DOHH2 (cell line): ENCODE measurements at regions not wholly inside any gene's neighbourhood (a gene's known extent, or its start where the extent isn't known, plus 50 kb on each side); places are given as distances from the start of the nearest gene placed in this dataset.

Experiments used
- CTCF ChIP-seq: fragments of 200-600 bp; sonication (generic); IDR thresholded peaks from one replicate; pipeline ENCODE4 v1.5.1; 2014; ENCODE audit warnings: antibody characterized with exemption, mild to moderate bottlenecking, low read depth, low read length; ENCODE audit not compliant: poor library complexity, severe bottlenecking
- EZH2phosphoT487 ChIP-seq: fragments of 200-600 bp; sonication (generic); IDR thresholded peaks from 2 replicates; pipeline ENCODE4 v1.6.1; 2017; ENCODE audit warnings: borderline replicate concordance, mild to moderate bottlenecking, antibody characterized with exemption, low read length, moderate library complexity, mixed read lengths

- TF ChIP-seq CTCF: no peak
- TF ChIP-seq EZH2phosphoT487: no peak
Observed at GRCh38 chr13:18962168-18962734, 219.4 kb downstream of the TUBA3C start.
